ENCODE measurements at regions not wholly inside any gene's neighbourhood (a gene's known extent, or its start where the extent isn't known, plus 50 kb on each side); places are given as distances from the start of the nearest gene placed in this dataset.
"Not testable (repeated sequence)": the region's sequence is repeated elsewhere in the genome, so short reads cannot be mapped to it uniquely, and the experiment has no call there.

GRCh38 chr7:136104269-136104603 is 127.1 kb upstream of the MTPN start:
- DNase-seq = no peak

- no peak for DNase-seq
Observed at GRCh38 chr7:136103545-136104268, 126.5 kb upstream of the MTPN start.

- DNase-seq = no peak
Observed at GRCh38 chr7:136102881-136103280, 125.7 kb upstream of the MTPN start.

GRCh38 chr7:136092714-136093113 is 115.6 kb upstream of the MTPN start:
- not testable (repeated sequence) for DNase-seq

GRCh38 chr7:136087881-136088280 is 110.7 kb upstream of the MTPN start:
- DNase-seq = no peak

GRCh38 chr7:136086712-136087111 is 109.6 kb upstream of the MTPN start:
- no peak for DNase-seq

GRCh38 chr7:136079934-136080333 is 102.8 kb upstream of the MTPN start:
- no peak for DNase-seq

- no peak for DNase-seq
Observed at GRCh38 chr7:136079478-136079892, 102.3 kb upstream of the MTPN start.

GRCh38 chr7:136079066-136079465 is 101.9 kb upstream of the MTPN start:
- no peak for DNase-seq

- DNase-seq = no peak
Observed at GRCh38 chr7:136078630-136079029, 101.5 kb upstream of the MTPN start.

- DNase-seq = no peak
Observed at GRCh38 chr7:136076954-136077353, 99.8 kb upstream of the MTPN start.

- no peak for DNase-seq
Observed at GRCh38 chr7:136074843-136075242, 97.7 kb upstream of the MTPN start.

- no peak for DNase-seq
Observed at GRCh38 chr7:136072447-136072846, 95.3 kb upstream of the MTPN start.

GRCh38 chr7:136070736-136071505 is 93.8 kb upstream of the MTPN start:
- DNase-seq = no peak

- DNase-seq = no peak
Observed at GRCh38 chr7:136069840-136070529, 92.8 kb upstream of the MTPN start.

- DNase-seq = no peak
Observed at GRCh38 chr7:136067277-136067676, 90.1 kb upstream of the MTPN start.

GRCh38 chr7:136066304-136067143 is 89.4 kb upstream of the MTPN start:
- no peak for DNase-seq

GRCh38 chr7:136064627-136065237 is 87.6 kb upstream of the MTPN start:
- DNase-seq = no peak

GRCh38 chr7:136064081-136064480 is 86.9 kb upstream of the MTPN start:
- no peak for DNase-seq

- no peak for DNase-seq
Observed at GRCh38 chr7:136063326-136063666, 86.1 kb upstream of the MTPN start.

- DNase-seq = no peak
Observed at GRCh38 chr7:136062625-136063325, 85.6 kb upstream of the MTPN start.

GRCh38 chr7:136061433-136061832 is 84.3 kb upstream of the MTPN start:
- DNase-seq = no peak

All from activated effector memory CD4-positive, alpha-beta T cell treated with Interleukin-2 at 50 U/mL for 16 hours (primary cell).